PFSK-1 (cell line): ENCODE measurements at regions not wholly inside any gene's neighbourhood (a gene's known extent, or its start where the extent isn't known, plus 50 kb on each side); places are given as distances from the start of the nearest gene placed in this dataset.

Experiments
- FOXP2 ChIP-seq: optimal IDR thresholded peaks from 2 replicates; pipeline ENCODE3; 2011; ENCODE audit warnings: borderline replicate concordance, control low read depth, inconsistent platforms; ENCODE audit not compliant: insufficient read depth; ENCODE audit errors: extremely low read length, extremely low read depth
- POLR2AphosphoS5 ChIP-seq: IDR thresholded peaks from 2 replicates; pipeline ENCODE4 v1.6.1; 2012; ENCODE audit warnings: low read depth, mild to moderate bottlenecking, control low read depth, low read length, moderate library complexity
- REST ChIP-seq, 2 experiments: IDR thresholded peaks; 2 replicates each; pipeline versions ENCODE4 v1.6.1 to v1.8.0; 2011 to 2012; ENCODE audit warnings: low read depth in 2 of 2, low read length in 2 of 2, control low read depth in 1 of 2, inconsistent platforms in 1 of 2, mild to moderate bottlenecking in 1 of 2, moderate library complexity in 1 of 2; ENCODE audit not compliant: insufficient read depth in 1 of 2
- SIN3A ChIP-seq: IDR thresholded peaks from 2 replicates; pipeline ENCODE4 v1.6.1; 2012; ENCODE audit warnings: mild to moderate bottlenecking, low read length, moderate library complexity, borderline replicate concordance; ENCODE audit not compliant: insufficient read depth
- TAF1 ChIP-seq: IDR thresholded peaks from 2 replicates; pipeline ENCODE4 v1.6.1; 2012; ENCODE audit warnings: low read length, control low read depth, borderline replicate concordance; ENCODE audit not compliant: insufficient read depth

GRCh38 chr14:96727491-96727890, 69.7 kb upstream of the VRK1 start:
- no peak for TF ChIP-seq POLR2AphosphoS5
- no peak for TF ChIP-seq FOXP2
- TF ChIP-seq REST (IDR thresholded peaks at IDR 0.05; ENCODE audit: insufficient read depth in 1 of 2, low read depth in 2 of 2, low read length in 2 of 2) = no peak
- no peak for TF ChIP-seq TAF1
- TF ChIP-seq SIN3A = no peak

- no peak for TF ChIP-seq FOXP2
- TF ChIP-seq SIN3A = no peak
- no peak for TF ChIP-seq TAF1
Measured at GRCh38 chr14:96727980-96728717, 69.0 kb upstream of the VRK1 start.

- no peak for TF ChIP-seq TAF1
- TF ChIP-seq FOXP2 = no peak
- TF ChIP-seq SIN3A = no peak
- TF ChIP-seq POLR2AphosphoS5 = no peak
- TF ChIP-seq REST (IDR thresholded peaks at IDR 0.05; ENCODE audit: insufficient read depth in 1 of 2, low read depth in 2 of 2, low read length in 2 of 2) = no peak
Measured at GRCh38 chr14:96729889-96730288, 67.3 kb upstream of the VRK1 start.

- no peak for TF ChIP-seq POLR2AphosphoS5
- no peak for TF ChIP-seq REST (IDR thresholded peaks at IDR 0.05; ENCODE audit: insufficient read depth in 1 of 2, low read depth in 2 of 2, low read length in 2 of 2)
- TF ChIP-seq TAF1 = no peak
- no peak for TF ChIP-seq FOXP2
- TF ChIP-seq SIN3A = no peak
Measured at GRCh38 chr14:96730386-96730785, 66.8 kb upstream of the VRK1 start.

GRCh38 chr14:96734076-96734622, 63.0 kb upstream of the VRK1 start:
- TF ChIP-seq POLR2AphosphoS5 = no peak
- TF ChIP-seq TAF1 = no peak
- no peak for TF ChIP-seq REST (IDR thresholded peaks at IDR 0.05; ENCODE audit: insufficient read depth in 1 of 2, low read depth in 2 of 2, low read length in 2 of 2)
